Progenitor cell of endocrine pancreas (in vitro differentiated cells): ENCODE measurements at regions not wholly inside any gene's neighbourhood (a gene's known extent, or its start where the extent isn't known, plus 50 kb on each side); places are given as distances from the start of the nearest gene placed in this dataset.

Experiments
- DNase-seq: peaks from one replicate; pipeline ENCODE4 v3.0.0; 2021; ENCODE audit warnings: low spot score; ENCODE audit not compliant: unreplicated experiment
- H3K27ac Mint-ChIP-seq: 2 replicates; pipeline ENCODE4 v1.8.0; 2021; ENCODE audit warnings: mild to moderate bottlenecking, moderate library complexity, mixed read lengths
- H3K27me3 Mint-ChIP-seq: 2 replicates; pipeline ENCODE4 v1.8.0; 2021; ENCODE audit warnings: mixed read lengths
- H3K36me3 Mint-ChIP-seq: 2 replicates; pipeline ENCODE4 v1.8.0; 2022; ENCODE audit warnings: mixed read lengths; ENCODE audit not compliant: insufficient read depth
- H3K4me1 Mint-ChIP-seq: 2 replicates; pipeline ENCODE4 v1.8.0; 2021; ENCODE audit warnings: low read depth, mixed read lengths
- H3K4me3 Mint-ChIP-seq: 2 replicates; pipeline ENCODE4 v1.8.0; 2021; ENCODE audit warnings: low read depth, mild to moderate bottlenecking, moderate library complexity, mixed read lengths
- H3K9me3 Mint-ChIP-seq: 2 replicates; pipeline ENCODE4 v1.8.0; 2021; ENCODE audit warnings: low read depth, mixed read lengths
- CTCF ChIP-seq: fragments of 200-600 bp; sonication (generic); IDR thresholded peaks from one replicate; pipeline ENCODE4 v1.5.0; 2021; ENCODE audit warnings: antibody characterized with exemption, mild to moderate bottlenecking; ENCODE audit not compliant: unreplicated experiment

- DNase-seq = no peak
- Mint-ChIP-seq H3K27me3 (no peaks in the 10 kb centered on the region), H3K27ac (no peak overlapping the region), H3K36me3 (no peaks in the 10 kb centered on the region), H3K9me3 (peaks cover 27% of the 10 kb centered on the region), H3K4me1 (no peaks in the 10 kb centered on the region), H3K4me3 (no peak overlapping the region)
- TF ChIP-seq CTCF = no peak
Observed at GRCh38 chrX:145715641-145716138, 101.9 kb upstream of the SLITRK2 start.

GRCh38 chrX:145716226-145716625, 101.4 kb upstream of the SLITRK2 start:
- no peaks in the 10 kb centered on the region for H3K27me3 Mint-ChIP-seq
- TF ChIP-seq CTCF = no peak

DNA sequence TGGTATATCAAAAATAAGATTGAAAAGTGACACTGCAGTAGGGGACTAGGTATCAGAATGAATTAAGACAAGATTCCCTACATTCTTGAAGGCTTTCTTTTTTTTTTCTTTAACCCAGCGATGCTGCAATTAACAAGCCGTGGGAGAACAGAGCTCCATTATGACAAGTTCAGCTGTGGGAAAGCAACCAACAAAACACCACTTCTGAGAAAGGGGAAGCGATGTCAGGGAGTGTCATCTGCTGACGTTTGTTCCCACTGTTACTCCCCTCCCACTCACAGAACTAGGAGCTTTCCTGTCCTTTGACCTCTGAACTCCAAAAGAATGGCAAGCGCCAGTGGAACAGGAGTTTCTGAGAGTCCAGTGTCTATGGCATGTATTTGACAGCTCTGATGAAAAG, 90.2 kb upstream of the SLITRK2 start:
- Mint-ChIP-seq H3K27me3 (no peaks in the 10 kb centered on the region), H3K9me3 (peaks cover 23% of the 10 kb centered on the region), H3K27ac (no peak overlapping the region), H3K4me3 (no peak overlapping the region), H3K4me1 (no peaks in the 10 kb centered on the region), H3K36me3 (no peaks in the 10 kb centered on the region)
- no peak for TF ChIP-seq CTCF
- no peak for DNase-seq

More at GRCh38 chrX:145716226-145716625, 101.4 kb upstream of the SLITRK2 start:
- Mint-ChIP-seq H3K4me3 (no peak overlapping the region), H3K9me3 (peaks cover 27% of the 10 kb centered on the region), H3K36me3 (no peaks in the 10 kb centered on the region), H3K4me1 (no peaks in the 10 kb centered on the region), H3K27ac (no peak overlapping the region)
- DNase-seq = no peak

DNA sequence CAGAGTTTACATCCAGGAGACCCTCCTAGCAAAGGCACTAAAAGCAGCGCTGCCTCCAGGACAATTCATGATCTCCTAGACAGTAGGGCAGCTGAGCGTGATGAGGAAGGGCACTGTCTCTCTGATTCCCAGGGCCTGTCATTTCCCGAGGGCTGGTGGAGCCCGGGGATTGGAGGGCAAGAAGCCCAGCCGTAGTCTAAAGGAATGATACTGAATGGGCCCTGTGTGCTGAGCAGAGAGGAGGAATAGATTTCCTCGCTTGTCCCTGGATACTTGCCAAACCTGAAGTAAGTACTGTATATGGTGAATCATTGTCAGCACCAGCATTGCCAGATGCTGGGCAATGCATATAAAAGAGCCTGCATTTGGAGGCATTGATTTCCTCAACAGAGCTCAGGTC, 88.0 kb upstream of the SLITRK2 start:
- no peaks in the 10 kb centered on the region for H3K36me3 Mint-ChIP-seq
- no peaks in the 10 kb centered on the region for H3K27me3 Mint-ChIP-seq
- H3K4me3 Mint-ChIP-seq = no peak overlapping the region
- no peaks in the 10 kb centered on the region for H3K4me1 Mint-ChIP-seq
- DNase-seq = no peak
- no peak overlapping the region for H3K27ac Mint-ChIP-seq
- no peak for TF ChIP-seq CTCF
- peaks cover 26% of the 10 kb centered on the region for H3K9me3 Mint-ChIP-seq

GRCh38 chrX:145735036-145735435, 82.6 kb upstream of the SLITRK2 start:
- no peak for DNase-seq
- H3K9me3 Mint-ChIP-seq = peaks cover 33% of the 10 kb centered on the region
- H3K36me3 Mint-ChIP-seq = no peaks in the 10 kb centered on the region
- H3K27me3 Mint-ChIP-seq = no peaks in the 10 kb centered on the region
- no peaks in the 10 kb centered on the region for H3K4me1 Mint-ChIP-seq
- no peak for TF ChIP-seq CTCF
- no peak overlapping the region for H3K27ac Mint-ChIP-seq
- no peak overlapping the region for H3K4me3 Mint-ChIP-seq
